K562 (cell line): ENCODE measurements at regions not wholly inside any gene's neighbourhood (a gene's known extent, or its start where the extent isn't known, plus 50 kb on each side); places are given as distances from the start of the nearest gene placed in this dataset.

Experiments used
- ATAC-seq: fragments of 200-7000 bp; cut with Tn5 transposase; 3 replicates; pipeline ENCODE4 v1.9.1; 2020; ENCODE audit warnings: moderate library complexity
- BruUV-seq: library from RNA; stranded (reverse); fragments of 400-500 nt; replicated peaks from 2 replicates; lab custom pipeline; 2021; lab: Mats Ljungman, UMichigan
- CTCF ChIA-PET: fragments of 300-600 bp; formaldehyde crosslinking; extraction: SDS; loops from one replicate; lab custom pipeline; 2021; ENCODE audit warnings: low intra/inter-chr PET ratio; lab: Yijun Ruan, JAX
- POLR2A ChIA-PET: fragments of 300-600, 350-650 bp; sonication (Branson Sonifier 250); formaldehyde crosslinking; extraction: SDS; loops from one replicate; lab custom pipeline; 2021; ENCODE audit warnings: antibody characterized with exemption, inconsistent platforms; lab: Yijun Ruan, JAX
- DNase-seq, 4 experiments: peaks; one replicate each; pipeline versions ENCODE4 v3.0.0 to v3.0.0-alpha.2; 2011 to 2018; ENCODE audit warnings: low spot score in 3 of 4, mixed read lengths in 3 of 4; ENCODE audit errors: extremely low read depth in 1 of 4
- FAIRE-seq: peaks from 2 replicates; lab custom pipeline; 2011; peaks lifted over from hg19 to GRCh38; lab: Jason Lieb, UNC
- H2AFZ ChIP-seq: 2 replicates; pipeline ENCODE4 v1.6.0; 2011; ENCODE audit warnings: low read depth, low read length, control low read depth, inconsistent platforms
- H3K27ac ChIP-seq: fragments of 200-600 bp; 3 replicates; pipeline ENCODE4 v1.8.0; 2011; ENCODE audit warnings: low read depth, mild to moderate bottlenecking, control low read depth, inconsistent platforms, low read length, moderate library complexity, mixed read lengths; ENCODE audit errors: extremely low read depth
- H3K27me3 ChIP-seq, 2 experiments: fragments of 300-600 bp in 1 of 2; 2 replicates in 1 of 2; 3 replicates in 1 of 2; pipeline versions ENCODE4 v1.6.0 to v1.8.0; 2011; ENCODE audit warnings: inconsistent platforms in 2 of 2, low read length in 2 of 2, mild to moderate bottlenecking in 1 of 2, mixed read lengths in 1 of 2, moderate library complexity in 1 of 2; ENCODE audit not compliant: control insufficient read depth in 2 of 2, insufficient read depth in 2 of 2
- H3K36me3 ChIP-seq: fragments of 300-600 bp; 3 replicates; pipeline ENCODE4 v1.8.0; 2011; ENCODE audit warnings: mild to moderate bottlenecking, low read length, inconsistent platforms; ENCODE audit not compliant: control insufficient read depth, insufficient read depth
- H3K4me1 ChIP-seq, 2 experiments: fragments of 200-600 bp in 1 of 2; replicated peaks in 1 of 2; 2 replicates in 1 of 2; 3 replicates in 1 of 2; pipeline versions ENCODE4 v1.5.1 to v1.8.0; 2011; ENCODE audit warnings: inconsistent platforms in 2 of 2, low read length in 2 of 2, mild to moderate bottlenecking in 1 of 2, mixed read lengths in 1 of 2, moderate library complexity in 1 of 2; ENCODE audit not compliant: control insufficient read depth in 2 of 2, insufficient read depth in 2 of 2
- H3K4me2 ChIP-seq: 2 replicates; pipeline ENCODE4 v1.6.1; 2011; ENCODE audit warnings: low read length, control low read depth, inconsistent platforms, mixed read lengths; ENCODE audit not compliant: insufficient read depth
- H3K4me3 ChIP-seq: fragments of 200-600 bp; sonication (generic), shearing (Covaris generic); 2 replicates; pipeline ENCODE4 v1.5.1; 2016; ENCODE audit warnings: control low read depth, inconsistent platforms
- H3K79me2 ChIP-seq: fragments of 200-600 bp; 3 replicates; pipeline ENCODE4 v1.8.0; 2011; ENCODE audit warnings: low read length, inconsistent platforms; ENCODE audit not compliant: control insufficient read depth, insufficient read depth
- H3K9ac ChIP-seq, 2 experiments: 2 replicates each; pipeline versions ENCODE4 v1.6.0 to v1.6.1; 2011; ENCODE audit warnings: low read depth in 2 of 2, low read length in 2 of 2, control low read depth in 1 of 2, inconsistent platforms in 1 of 2, mild to moderate bottlenecking in 1 of 2, mixed read lengths in 1 of 2; ENCODE audit not compliant: insufficient read depth in 1 of 2
- H3K9me1 ChIP-seq: one replicate; pipeline ENCODE4 v1.6.0; 2011; ENCODE audit warnings: inconsistent platforms, mild to moderate bottlenecking, low read length, moderate library complexity; ENCODE audit not compliant: control insufficient read depth, insufficient read depth
- H3K9me3 ChIP-seq: replicated peaks from 2 replicates; pipeline ENCODE4 v1.5.1; 2011; ENCODE audit warnings: low read depth, low read length, inconsistent platforms; ENCODE audit not compliant: control insufficient read depth, insufficient read depth
- H4K20me1 ChIP-seq: replicated peaks from 2 replicates; pipeline ENCODE4 v1.6.1; 2011; ENCODE audit warnings: low read length, inconsistent platforms, mixed read lengths; ENCODE audit not compliant: control insufficient read depth, insufficient read depth
- ETV6 ChIP-seq, 3 experiments: fragments of 150-350 bp in 1 of 3; sonication (generic) in 1 of 3; formaldehyde crosslinking in 1 of 3; IDR thresholded peaks; 2 replicates each; pipeline versions ENCODE4 v1.6.1 to v1.8.0; 2014 to 2022; ENCODE audit warnings: borderline replicate concordance in 2 of 3, low read depth in 2 of 3, antibody characterized with exemption in 1 of 3, low read length in 1 of 3, mild to moderate bottlenecking in 1 of 3, missing genetic modification reagents in 1 of 3
- HNRNPK ChIP-seq: fragments of 200-400 bp; formaldehyde crosslinking; IDR thresholded peaks from one replicate; pipeline ENCODE4 v1.6.1; 2018; ENCODE audit warnings: mild to moderate bottlenecking, low read depth, low read length; ENCODE audit not compliant: poor library complexity, severe bottlenecking
- KDM5B ChIP-seq: fragments of 200-600 bp; sonication (generic); IDR thresholded peaks from 2 replicates; pipeline ENCODE4 v1.6.1; 2012; ENCODE audit warnings: low read depth, mild to moderate bottlenecking, moderate library complexity, low read length, control low read depth, inconsistent platforms; ENCODE audit not compliant: insufficient replicate concordance
- KLF6 ChIP-seq: fragments of 250-450 bp; sonication (Bioruptor Pico); IDR thresholded peaks from 2 replicates; pipeline ENCODE4 v1.4.0; 2020; ENCODE audit warnings: mild to moderate bottlenecking, moderate library complexity, borderline replicate concordance
- MYC ChIP-seq, 2 experiments: fragments of 250-450 bp in 1 of 2; sonication (Bioruptor Pico) in 1 of 2; IDR thresholded peaks; 2 replicates each; pipeline versions ENCODE4 v1.5.1 to v1.6.1; 2012 to 2021; ENCODE audit warnings: low read depth in 2 of 2, borderline replicate concordance in 1 of 2, improper control_type of control experiment in 1 of 2, low read length in 1 of 2, mild to moderate bottlenecking in 1 of 2, moderate library complexity in 1 of 2
- in situ Hi-C: fragments of 300-500 bp; cut with MboI; formaldehyde crosslinking; loops from 4 replicates; pipeline ENCODE4 v1.15.0; 2018; ENCODE audit warnings: inconsistent platforms, mixed read lengths
- intact Hi-C: fragments of 100-400 bp; cut with micrococcal nuclease; formaldehyde crosslinking; loops from 2 replicates; pipeline ENCODE4 v1.14.2; 2022
- TF ChIP-seq, protein P1 (sequence below), 2 experiments: fragments of 200-800 bp in 1 of 2; sonication (Bioruptor generic) in 1 of 2; sonication (generic) in 1 of 2; formaldehyde crosslinking in 1 of 2; IDR thresholded peaks in 1 of 2; conservative IDR thresholded peaks in 1 of 2; 2 replicates each; pipeline versions ENCODE4 v1.5.0 to v1.6.1; 2016 to 2020; ENCODE audit warnings: missing compliant biosample characterization in 1 of 2, missing genetic modification characterization in 1 of 2, missing genetic modification reagents in 1 of 2
- TF ChIP-seq, protein P2 (sequence below): fragments of 250-450 bp; sonication (Bioruptor Pico); IDR thresholded peaks from 2 replicates; pipeline ENCODE4 v1.8.0; 2022; ENCODE audit warnings: inconsistent platforms, mild to moderate bottlenecking, moderate library complexity, borderline replicate concordance
- TF ChIP-seq, protein P3 (sequence below): fragments of 250-450 bp; sonication (Bioruptor Pico); IDR thresholded peaks from 2 replicates; pipeline ENCODE4 v1.5.0; 2021; ENCODE audit warnings: mild to moderate bottlenecking, moderate library complexity

DNA sequence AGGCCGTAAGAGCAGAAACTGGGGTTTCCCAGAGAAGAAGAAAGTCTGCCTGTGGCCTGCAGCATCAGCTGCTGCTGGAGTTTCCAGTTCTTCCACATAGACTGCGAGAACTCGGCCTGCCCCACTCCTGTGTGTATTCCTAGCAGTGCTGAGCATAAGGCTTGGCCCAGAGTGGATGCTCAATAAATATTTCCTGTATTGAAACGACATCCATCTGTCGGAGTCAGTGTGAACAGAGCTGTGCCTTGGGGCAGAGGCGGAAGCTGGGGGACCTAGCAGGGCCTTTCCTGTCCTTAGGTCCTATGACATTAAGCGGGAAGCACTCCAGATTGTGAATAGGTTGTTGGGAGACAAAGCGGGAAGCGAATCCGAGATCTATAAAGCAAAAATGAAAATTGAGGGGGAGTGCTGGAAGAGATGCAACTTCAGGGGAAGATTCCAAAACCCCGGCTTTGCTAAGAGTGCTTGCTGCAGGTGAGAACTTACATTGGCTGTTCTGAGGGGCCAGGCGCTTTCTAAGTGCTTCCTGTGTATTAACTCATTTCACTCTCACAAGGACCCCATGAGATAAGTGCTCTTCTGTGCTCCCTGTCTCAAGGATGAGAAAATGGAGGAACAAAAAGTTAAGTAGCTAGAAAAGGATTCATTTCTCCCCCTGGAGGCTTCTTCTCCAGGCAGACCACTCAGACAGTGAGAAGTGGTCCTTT lies 76.1 kb upstream of the CXCL14 start (continued):
- TF ChIP-seq HNRNPK (no peak), KDM5B (no peak)
- TF ChIP-seq, protein P1, sequence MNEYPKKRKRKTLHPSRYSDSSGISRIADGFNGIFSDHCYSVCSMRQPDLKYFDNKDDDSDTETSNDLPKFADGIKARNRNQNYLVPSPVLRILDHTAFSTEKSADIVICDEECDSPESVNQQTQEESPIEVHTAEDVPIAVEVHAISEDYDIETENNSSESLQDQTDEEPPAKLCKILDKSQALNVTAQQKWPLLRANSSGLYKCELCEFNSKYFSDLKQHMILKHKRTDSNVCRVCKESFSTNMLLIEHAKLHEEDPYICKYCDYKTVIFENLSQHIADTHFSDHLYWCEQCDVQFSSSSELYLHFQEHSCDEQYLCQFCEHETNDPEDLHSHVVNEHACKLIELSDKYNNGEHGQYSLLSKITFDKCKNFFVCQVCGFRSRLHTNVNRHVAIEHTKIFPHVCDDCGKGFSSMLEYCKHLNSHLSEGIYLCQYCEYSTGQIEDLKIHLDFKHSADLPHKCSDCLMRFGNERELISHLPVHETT (CRISPR knock-in tag; conservative IDR thresholded peaks at IDR 0.05 in 1 of 2, IDR thresholded peaks at IDR 0.05 in 1 of 2) = no peak
- TF ChIP-seq, protein P2, sequence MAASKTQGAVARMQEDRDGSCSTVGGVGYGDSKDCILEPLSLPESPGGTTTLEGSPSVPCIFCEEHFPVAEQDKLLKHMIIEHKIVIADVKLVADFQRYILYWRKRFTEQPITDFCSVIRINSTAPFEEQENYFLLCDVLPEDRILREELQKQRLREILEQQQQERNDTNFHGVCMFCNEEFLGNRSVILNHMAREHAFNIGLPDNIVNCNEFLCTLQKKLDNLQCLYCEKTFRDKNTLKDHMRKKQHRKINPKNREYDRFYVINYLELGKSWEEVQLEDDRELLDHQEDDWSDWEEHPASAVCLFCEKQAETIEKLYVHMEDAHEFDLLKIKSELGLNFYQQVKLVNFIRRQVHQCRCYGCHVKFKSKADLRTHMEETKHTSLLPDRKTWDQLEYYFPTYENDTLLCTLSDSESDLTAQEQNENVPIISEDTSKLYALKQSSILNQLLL (CRISPR knock-in tag) = no peak

DNA sequence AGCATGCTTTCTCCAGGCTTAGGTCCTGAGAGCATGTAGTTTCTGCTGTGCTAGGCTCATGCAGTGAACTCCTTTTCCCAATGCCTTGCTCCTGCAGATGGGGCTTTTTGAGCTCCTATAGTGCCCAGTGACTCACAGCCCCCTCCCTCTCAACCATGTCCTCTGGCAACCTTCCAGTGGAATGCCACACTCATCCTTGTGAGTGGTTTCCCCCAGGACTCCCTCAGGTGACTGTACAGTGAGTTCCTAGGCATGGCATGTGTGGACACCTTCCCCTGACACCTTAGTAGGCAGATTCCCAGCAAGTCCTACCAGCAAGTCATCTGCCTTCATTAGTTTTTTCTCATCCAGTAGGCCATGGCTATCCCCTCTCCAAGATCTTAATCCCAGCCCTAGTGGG lies 72.4 kb upstream of the CXCL14 start:
- POLR2A ChIA-PET = no interaction called here
- no peaks in the 10 kb centered on the region for H3K36me3 ChIP-seq
- intact Hi-C loops = no loop called here
- no peak overlapping the region for H2AFZ ChIP-seq
- BruUV-seq = no TSS peak
- no peak overlapping the region for H3K27ac ChIP-seq
- no peak overlapping the region for H3K4me2 ChIP-seq
- H4K20me1 ChIP-seq = no peaks in the 10 kb centered on the region
- H3K4me3 ChIP-seq = no peak overlapping the region
- no peaks in the 10 kb centered on the region for H3K4me1 ChIP-seq
- DNase-seq = no peak
- peaks cover 3 to 15% of the 10 kb centered on the region in 2 experiments; a peak in 4 of 5 replicates for H3K27me3 ChIP-seq
- H3K79me2 ChIP-seq = no peaks in the 10 kb centered on the region
- no peak for FAIRE-seq
- no peak for ATAC-seq
- in situ Hi-C loops = no loop called here
- CTCF ChIA-PET = no interaction called here
- no peaks in the 10 kb centered on the region for H3K9me3 ChIP-seq
- no peak overlapping the region for H3K9ac ChIP-seq
- TF ChIP-seq KLF6 (CRISPR knock-in tag) (no peak), ETV6 (IDR thresholded peaks at IDR 0.05; ENCODE audit: borderline replicate concordance in 1 of 2, low read depth in 2 of 2, low read length in 1 of 2) (no peak), ETV6 (CRISPR knock-in tag; IDR thresholded peaks at IDR 0.05; ENCODE audit: borderline replicate concordance) (no peak), MYC (IDR thresholded peaks at IDR 0.05; ENCODE audit: low read depth, low read length) (no peak), MYC (CRISPR knock-in tag; IDR thresholded peaks at IDR 0.05; ENCODE audit: borderline replicate concordance, low read depth) (no peak)
- TF ChIP-seq, protein P3, sequence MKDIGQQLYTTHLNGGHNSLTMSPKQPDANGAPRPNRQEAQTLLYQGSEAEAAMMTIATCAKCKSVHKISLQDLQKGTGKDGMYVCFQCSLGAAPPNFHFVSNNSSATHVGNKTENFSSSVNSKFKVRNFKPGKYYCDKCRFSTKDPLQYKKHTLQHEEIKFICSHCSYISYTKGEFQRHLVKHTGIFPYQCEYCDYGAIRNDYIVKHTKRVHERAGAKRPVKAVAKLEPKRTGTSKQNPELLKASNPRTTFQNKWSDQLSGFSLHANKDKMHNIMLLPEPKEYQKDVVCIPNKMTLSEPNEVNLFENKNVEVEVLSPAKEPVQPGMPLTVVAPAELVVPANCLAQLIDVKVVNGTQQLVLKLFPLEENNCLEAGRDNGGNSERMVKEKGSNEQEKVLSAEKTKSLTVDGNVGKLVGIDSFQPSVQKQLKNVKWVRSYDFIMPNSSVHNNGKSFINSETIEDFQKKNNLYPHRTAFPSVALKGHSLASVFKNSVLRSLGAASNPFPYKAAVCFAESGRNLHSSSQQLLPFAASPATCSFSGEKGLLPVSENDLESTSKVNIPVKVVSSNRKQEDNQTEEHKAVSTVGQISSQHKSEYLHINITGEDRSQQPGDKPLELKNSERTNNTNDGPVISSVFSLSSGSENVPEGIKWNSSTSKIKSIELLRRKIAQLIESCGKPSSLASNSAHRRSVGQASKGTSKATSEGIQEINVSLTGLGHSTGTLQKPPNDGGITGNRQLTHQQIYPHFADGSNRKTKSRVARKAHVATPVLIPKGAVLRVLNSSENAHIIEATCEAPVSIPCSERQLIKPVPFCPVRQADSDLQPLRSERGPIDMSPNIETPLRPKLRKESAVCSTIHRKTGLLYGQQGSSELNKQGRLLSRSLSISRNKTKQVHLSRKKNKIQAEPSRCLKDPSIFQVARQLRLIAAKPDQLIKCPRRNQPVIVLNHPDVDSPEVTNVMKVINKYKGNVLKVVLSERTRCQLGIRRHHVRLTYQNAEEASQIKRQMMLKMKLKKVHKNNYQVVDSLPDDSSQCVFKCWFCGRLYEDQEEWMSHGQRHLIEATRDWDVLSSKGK (CRISPR knock-in tag) = no peak
- no peaks in the 10 kb centered on the region for H3K9me1 ChIP-seq
